HG03280 (cell line): ENCODE measurements at regions not wholly inside any gene's neighbourhood (a gene's known extent, or its start where the extent isn't known, plus 50 kb on each side); places are given as distances from the start of the nearest gene placed in this dataset.
A peak's percentile ranks its signal among the peaks of the same experiment; 100 is the strongest.

Experiments
- ATAC-seq: cut with Tn5 transposase; IDR thresholded peaks from one replicate; pipeline ENCODE4 v1.9.1; 2021; ENCODE audit warnings: mild to moderate bottlenecking, moderate library complexity; ENCODE audit not compliant: unreplicated experiment

DNA sequence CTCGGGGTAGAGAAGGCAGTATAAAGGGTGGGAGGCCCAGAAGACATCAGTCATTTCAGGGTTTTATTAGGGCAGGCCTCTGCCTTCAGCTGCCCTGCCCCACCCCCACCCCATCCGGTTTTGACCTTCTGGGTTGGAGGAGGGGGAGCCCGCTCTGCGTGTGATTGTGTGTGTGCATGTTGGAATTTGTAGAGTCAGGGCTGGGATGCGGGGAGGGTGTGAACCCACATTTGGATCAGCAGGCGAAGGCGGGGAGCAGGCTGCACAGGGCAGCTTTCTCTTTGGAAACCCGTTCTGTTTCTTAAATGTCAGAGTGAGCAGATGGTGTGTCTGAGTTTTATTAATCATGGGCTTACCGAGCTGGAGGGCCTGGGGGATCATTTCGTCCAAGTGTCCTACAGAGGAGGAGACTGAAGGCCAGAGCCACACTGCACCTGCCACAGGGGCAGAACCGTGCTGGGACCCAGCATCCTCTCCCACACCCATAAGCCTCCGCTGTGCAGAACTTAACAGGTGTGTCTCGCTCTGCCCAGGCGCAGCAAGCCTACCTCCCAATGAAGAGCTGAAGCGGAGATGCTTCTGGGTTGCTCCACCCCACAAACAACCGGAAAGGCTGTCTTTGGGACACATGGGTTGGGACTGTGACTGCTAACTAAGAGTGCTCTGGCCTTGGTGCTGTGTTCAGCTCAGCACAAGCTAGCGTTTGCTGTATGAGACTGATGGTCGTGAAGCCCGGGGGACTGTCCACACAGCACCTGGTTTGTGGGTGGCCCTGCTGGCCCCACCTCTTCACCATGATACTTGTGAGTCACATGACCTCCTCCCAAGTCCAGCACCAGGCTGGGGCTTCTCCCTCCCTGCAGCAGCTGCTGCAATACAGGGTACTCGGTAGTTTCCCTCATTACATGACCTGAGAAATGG lies 70.9 kb upstream of the GSE1 start:
- no peak for ATAC-seq

- ATAC-seq = no peak
Observed at GRCh38 chr16:85543536-85543935, 69.6 kb upstream of the GSE1 start.

- no peak for ATAC-seq
Observed at GRCh38 chr16:85544016-85544415, 69.1 kb upstream of the GSE1 start.

GRCh38 chr16:85544668-85545067 lies 68.5 kb upstream of the GSE1 start:
- ATAC-seq = no peak

GRCh38 chr16:85545227-85545818 lies 67.8 kb upstream of the GSE1 start:
- ATAC-seq = no peak

DNA sequence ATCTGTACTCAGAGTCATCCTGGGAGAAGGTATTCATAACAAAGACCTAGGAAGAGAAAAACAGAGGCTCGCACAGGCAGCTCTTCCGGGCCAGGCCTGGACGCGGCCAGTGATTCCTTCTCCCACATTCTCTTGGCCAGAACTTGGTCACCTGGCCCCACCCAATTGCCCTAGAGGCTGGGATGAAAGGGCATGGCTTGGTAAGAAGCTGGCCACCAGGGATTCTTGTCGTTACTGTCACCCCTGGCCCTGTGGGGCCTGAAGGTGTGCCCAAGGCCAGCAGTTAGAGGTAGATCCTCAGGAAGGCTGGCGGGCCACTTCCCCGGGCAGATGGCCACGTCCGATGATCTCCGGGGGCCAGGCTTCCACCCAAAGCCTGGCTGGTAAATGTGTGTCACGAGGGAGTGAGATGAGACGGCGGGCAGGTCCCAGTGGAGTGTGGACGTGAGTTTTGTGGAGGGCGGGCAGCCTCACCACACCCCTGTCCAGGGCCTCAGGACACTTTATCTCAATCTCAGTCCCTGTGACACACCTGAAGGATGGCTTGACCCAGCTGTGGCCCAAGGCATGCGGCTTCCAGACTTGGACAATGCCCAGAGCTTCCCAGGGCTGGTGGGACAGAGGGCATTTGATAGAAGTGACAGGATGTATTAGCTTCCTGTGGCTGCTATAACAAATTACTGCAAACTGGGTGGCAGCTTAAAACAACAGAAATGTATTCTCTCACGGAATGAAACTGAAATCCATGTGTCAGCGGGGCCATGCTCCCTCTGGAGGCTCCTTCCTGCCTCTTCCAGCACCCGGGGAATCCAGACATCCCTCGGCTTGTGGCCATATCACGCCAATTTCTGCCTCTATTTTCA lies 66.3 kb upstream of the GSE1 start:
- no peak for ATAC-seq

DNA sequence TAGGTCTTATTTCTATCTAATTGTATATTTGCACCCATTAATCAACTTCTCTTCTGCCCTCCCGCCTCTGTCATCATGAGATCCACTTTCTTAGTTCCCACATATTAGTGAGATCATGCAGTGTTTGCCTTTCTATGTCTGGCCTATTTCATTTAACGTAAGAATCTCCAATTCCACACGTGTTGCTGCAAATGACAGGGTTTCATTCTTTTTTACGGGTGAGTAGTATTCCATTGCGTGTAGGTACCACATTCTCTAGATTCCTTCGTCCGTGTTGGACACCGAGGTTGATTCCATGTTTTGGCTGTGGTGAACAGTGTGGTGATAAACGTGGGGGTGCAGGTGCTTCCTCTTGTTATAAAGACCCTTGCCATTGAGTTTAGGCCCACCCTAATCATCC lies 64.7 kb upstream of the GSE1 start:
- ATAC-seq = no peak

DNA sequence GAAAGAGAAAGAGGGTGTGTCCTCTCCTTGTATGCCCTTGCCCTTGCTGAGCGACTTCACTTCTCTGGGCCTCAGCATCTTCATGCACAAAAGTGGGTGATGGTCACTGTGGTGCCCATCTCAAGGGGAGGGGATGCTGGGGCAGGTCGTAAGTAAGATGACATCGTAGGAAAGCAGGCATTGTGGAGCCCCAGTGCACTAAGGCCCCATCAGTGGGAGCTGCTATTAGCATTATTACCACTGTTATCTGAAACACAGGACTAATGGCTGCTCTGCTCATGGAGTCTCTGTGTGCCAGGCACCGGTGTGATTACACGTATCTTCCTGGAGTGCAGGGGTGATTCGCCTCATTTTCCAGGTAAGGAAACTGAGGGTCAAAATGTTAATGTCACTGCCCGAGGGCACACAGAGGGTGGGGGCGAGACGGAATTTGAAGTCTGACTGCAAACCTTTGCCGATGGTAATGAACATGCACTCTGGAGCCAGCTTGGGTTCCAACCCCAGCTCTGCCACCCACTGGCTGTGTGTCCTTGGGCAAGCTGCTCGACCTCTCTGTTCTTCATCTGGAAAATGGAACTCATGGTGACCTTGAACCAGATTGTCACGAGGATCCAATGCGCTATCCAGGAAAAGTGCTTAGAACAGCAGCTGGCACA lies 63.2 kb upstream of the GSE1 start:
- ATAC-seq = no peak

- no peak for ATAC-seq
Observed at GRCh38 chr16:85550422-85550864, 62.7 kb upstream of the GSE1 start.

DNA sequence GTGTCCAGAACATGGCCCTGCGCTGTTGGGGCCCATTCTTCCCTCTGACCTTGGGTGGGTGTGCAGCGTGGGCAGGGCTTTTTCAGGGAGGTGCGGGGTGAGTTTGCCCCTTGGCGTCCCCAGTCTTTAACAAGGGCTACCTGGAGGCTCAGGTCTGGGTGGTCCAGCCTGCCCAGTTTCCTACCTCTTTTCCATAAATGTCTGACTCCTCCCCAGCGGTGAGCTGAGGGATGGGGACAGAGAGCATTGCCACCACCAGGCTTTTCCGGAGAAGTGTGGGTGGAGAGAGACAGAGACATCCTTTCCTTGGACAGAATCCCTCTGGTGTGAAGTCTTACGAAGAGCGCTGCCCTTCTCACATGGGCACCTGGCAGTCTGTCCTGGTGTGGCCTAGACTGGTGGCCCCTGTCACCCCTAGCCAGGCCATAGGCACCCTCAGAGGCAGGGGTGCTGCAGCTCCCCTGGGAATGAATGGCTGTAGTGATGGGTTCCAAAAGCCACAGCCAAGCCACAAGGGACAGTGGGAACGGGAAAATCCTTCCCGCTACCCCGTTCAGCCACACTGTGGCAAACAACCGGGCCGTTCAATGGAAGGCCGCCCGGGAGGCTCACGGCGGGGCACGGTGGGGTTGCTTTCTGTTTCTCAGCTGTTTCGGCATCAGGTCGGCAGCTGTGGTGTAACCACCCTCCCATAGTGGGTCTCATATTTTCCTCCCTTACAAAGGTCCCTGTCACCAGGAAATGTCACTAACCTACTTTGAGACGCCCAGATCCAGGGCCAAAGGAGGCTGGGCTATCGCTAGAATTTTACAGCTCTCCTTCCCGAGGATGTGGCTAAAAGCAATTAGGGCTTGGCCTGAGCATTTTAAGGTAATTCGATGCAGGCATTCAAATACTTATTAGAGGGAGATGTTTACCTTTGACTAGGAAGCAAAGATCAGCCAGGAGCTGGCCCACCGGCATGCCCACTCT lies 61.9 kb upstream of the GSE1 start:
- no peak for ATAC-seq

DNA sequence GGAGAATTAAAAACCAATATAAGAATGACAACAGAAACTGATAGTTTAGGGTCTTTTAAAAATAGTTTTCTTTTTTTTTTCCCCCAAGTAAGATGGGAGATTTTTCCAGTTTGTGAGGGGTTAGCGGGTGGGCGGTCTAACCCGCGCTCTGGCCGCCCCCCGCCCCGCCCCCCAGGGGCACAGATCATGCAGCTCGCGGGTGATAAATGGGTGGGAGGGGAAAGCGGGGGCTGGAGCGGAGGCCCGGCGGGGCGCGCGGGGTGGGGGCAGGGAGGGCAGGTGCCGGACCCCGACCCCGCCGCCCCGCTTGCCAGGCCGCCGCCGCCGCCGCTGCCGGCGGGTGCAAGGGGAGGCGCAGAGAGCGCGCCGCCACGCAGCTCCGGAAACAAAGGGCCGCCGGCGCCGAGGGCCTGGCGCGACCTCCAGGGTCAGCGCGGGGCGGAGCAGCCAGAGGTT lies 60.1 kb upstream of the GSE1 start:
- ATAC-seq = no peak

DNA sequence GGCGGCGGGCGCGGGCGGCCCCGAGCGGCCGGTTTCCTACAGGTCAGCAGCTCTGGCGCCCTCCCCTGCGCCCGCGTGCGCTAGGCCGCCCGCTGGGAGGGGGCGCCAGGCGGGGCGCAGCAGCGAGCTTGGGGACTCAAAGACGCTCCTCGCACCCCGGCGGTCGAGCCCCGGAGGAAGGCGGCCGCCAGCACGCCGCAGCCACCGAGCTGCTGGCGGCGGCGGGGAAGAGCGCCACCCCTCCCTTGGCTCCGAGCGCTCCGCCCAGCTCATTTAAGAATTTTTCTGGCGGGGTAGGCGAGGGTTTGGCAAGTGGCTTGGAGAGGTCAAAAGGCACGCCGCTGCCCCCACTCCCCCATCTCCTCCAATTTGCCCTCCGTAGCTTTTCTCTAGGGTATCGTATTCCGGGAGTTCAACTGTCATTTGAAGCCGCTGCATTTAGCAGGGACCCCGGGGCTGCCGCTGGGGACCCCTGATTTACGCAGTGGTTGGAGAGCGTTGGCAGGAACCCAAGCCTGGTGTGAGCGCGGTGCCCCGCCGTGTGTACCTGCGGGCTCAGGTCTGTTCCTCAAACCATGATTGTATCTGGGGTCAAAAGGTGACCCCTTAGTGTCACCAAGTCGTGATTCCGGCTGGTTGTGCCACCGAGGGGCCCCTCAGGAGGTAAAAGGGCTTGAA lies 59.5 kb upstream of the GSE1 start:
- peak; percentile 28 for ATAC-seq

DNA sequence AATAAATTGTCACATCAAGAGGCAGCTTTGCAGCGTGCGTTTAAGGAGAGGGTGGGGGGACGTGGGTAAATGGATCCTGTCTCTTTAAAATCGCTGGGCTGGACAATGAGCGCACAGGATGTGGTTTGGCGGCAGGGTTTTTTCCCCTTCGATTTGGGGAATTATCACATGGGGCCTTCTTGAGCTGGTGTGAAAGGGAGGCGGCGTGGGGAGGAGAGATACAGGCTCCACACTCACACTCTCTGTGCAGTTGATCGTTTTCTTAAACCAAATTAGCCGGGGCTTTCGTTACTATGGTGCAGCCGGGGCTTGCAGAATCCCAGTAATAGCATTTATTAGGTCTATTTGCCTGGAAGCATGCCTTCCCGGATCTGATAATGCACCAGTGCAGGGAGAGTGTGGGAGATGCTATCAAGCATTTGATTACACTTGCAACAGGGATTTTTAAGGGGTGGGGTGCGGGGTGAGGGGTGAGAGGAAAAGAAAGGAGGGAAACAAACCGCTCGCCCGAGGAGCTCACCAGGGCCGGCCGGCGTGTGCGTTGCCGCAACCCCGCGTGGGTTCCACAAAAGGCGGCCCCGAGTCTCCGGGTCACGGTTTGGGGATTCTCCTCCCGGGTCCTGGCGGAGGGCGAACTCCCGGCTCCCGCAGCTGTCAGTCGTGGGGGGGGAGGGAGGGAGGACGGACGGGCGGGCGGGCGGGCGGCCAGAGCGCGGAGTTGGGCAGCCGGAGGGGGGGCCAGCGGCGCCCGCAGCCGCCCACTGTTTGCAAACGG lies 58.8 kb upstream of the GSE1 start:
- peak; percentile 45 for ATAC-seq

- no peak for ATAC-seq
Observed at GRCh38 chr16:85554889-85555718, 58.0 kb upstream of the GSE1 start.

GRCh38 chr16:85555719-85556455 lies 57.2 kb upstream of the GSE1 start:
- ATAC-seq = no peak

- ATAC-seq = peak; percentile 24
Observed at GRCh38 chr16:85556456-85557082, 56.6 kb upstream of the GSE1 start.
